Stomach (tissue), 8 donors: ENCODE measurements at regions not wholly inside any gene's neighbourhood (a gene's known extent, or its start where the extent isn't known, plus 50 kb on each side); places are given as distances from the start of the nearest gene placed in this dataset.

Source experiments
- DNase-seq, 2 donors: peaks; one replicate each; pipeline versions ENCODE4 v3.0.0 to v3.0.0-alpha.2; 2013 to 2019
- H3K27ac ChIP-seq, 5 donors: fragments of 200-600 bp in 4 of 5; sonication (generic) in 4 of 5; one replicate each; pipeline ENCODE4 v1.5.1; 2013 to 2019; ENCODE audit warnings: mild to moderate bottlenecking in 1 of 5, moderate library complexity in 1 of 5
- H3K27me3 ChIP-seq, 3 donors: fragments of 200-600 bp; sonication (generic); one replicate each; pipeline ENCODE4 v1.5.1; 2017 to 2019; ENCODE audit warnings: mixed run types in 1 of 3
- H3K36me3 ChIP-seq, 4 donors: fragments of 200-600 bp; sonication (generic); 1 replicate in 3 of 4; 2 replicates in 1 of 4; pipeline ENCODE4 v1.5.1; 2016 to 2019
- H3K4me1 ChIP-seq, 4 donors: fragments of 200-600 bp; sonication (generic); one replicate each; pipeline ENCODE4 v1.5.1; 2016 to 2019
- H3K4me3 ChIP-seq, 4 donors: fragments of 200-600 bp; sonication (generic) in 3 of 4; one replicate each; pipeline ENCODE4 v1.5.1; 2016 to 2019; ENCODE audit warnings: mild to moderate bottlenecking in 1 of 4
- H3K9me3 ChIP-seq, 4 donors: fragments of 200-600 bp; sonication (generic); one replicate each; pipeline ENCODE4 v1.5.1; 2016 to 2019
- CTCF ChIP-seq, 7 experiments: fragments of 450-650 bp in 4 of 7; fragments of 200-600 bp in 3 of 7; sonication (generic) in 3 of 7; IDR thresholded peaks; one replicate each; pipeline ENCODE4 v1.5.1; 2016 to 2019; ENCODE audit warnings: antibody characterized with exemption in 7 of 7, control low read depth in 2 of 7, mild to moderate bottlenecking in 1 of 7
- EP300 ChIP-seq: sonication (generic); formaldehyde crosslinking; IDR thresholded peaks from one replicate; pipeline ENCODE4 v1.6.1; 2017; ENCODE audit warnings: antibody characterized with exemption
- POLR2A ChIP-seq, 4 donors: fragments of 450-650 bp; IDR thresholded peaks; one replicate each; pipeline ENCODE4 v1.6.1; 2016; ENCODE audit warnings: antibody characterized with exemption in 4 of 4, control low read depth in 2 of 4, mild to moderate bottlenecking in 1 of 4, moderate library complexity in 1 of 4
- POLR2AphosphoS5 ChIP-seq, 3 donors: sonication (generic); formaldehyde crosslinking; IDR thresholded peaks; one replicate each; pipeline ENCODE4 v1.6.1; 2016; ENCODE audit warnings: antibody characterized with exemption in 3 of 3
- WGBS, 5 donors: extraction: QIAGEN DNeasy Blood & Tissue Kit in 3 of 5; methylation state at CpG; one replicate each; pipeline versions ENCODE4 v1.1.5 to v1.1.7; 2013 to 2018; 5-methylcytosine and 5-hydroxymethylcytosine counted together
- intact Hi-C: fragments of 100-400 bp; cut with DNase I; formaldehyde crosslinking; loops from one replicate; pipeline ENCODE4 v1.15.1; 2023; ENCODE audit warnings: low total_unique reads
- donor health status: healthy with polysubstance abuse.
- donor health status: Bipolar disorder and iron deficiency.
- donor health status: healthy.

- no peak for DNase-seq
- intact Hi-C loops = no loop called here
- Histone ChIP-seq H3K9me3 (no peaks in the 10 kb centered on the region), H3K27ac (no peak overlapping the region), H3K27me3 (no peaks in the 10 kb centered on the region), H3K4me3 (no peak overlapping the region), H3K36me3 (no peaks in the 10 kb centered on the region), H3K4me1 (no peaks in the 10 kb centered on the region)
- WGBS, 5 donors = 73 to 89% (median 81%) methylated on average over 1 of the region's 1 CpG
- no peak for TF ChIP-seq EP300
- TF ChIP-seq CTCF (IDR thresholded peaks at IDR 0.05) = no peak
- no peak for TF ChIP-seq POLR2AphosphoS5 (IDR thresholded peaks at IDR 0.05)
- no peak for TF ChIP-seq POLR2A (IDR thresholded peaks at IDR 0.05)
These were observed 714.1 kb downstream of the CBLN4 start for GRCh38 chr20:55291261-55291660.

GRCh38 chr20:55283889-55284288, 721.4 kb downstream of the CBLN4 start:
- no peak overlapping the region for H3K4me3 ChIP-seq
- DNase-seq = peak in 1 of 2 donors; percentile 44
- intact Hi-C loops = no loop called here
- H3K27me3 ChIP-seq = no peaks in the 10 kb centered on the region
- no peaks in the 10 kb centered on the region for H3K36me3 ChIP-seq
- WGBS, 5 donors = 44 to 67% (median 58%) methylated on average over 2 of the region's 2 CpGs
- no peak overlapping the region for H3K27ac ChIP-seq
- TF ChIP-seq POLR2AphosphoS5 (IDR thresholded peaks at IDR 0.05) = no peak
- TF ChIP-seq EP300 = no peak
- TF ChIP-seq CTCF (IDR thresholded peaks at IDR 0.05) = no peak
- no peak for TF ChIP-seq POLR2A (IDR thresholded peaks at IDR 0.05)
- H3K9me3 ChIP-seq = no peaks in the 10 kb centered on the region
- H3K4me1 ChIP-seq = no peaks in the 10 kb centered on the region

- TF ChIP-seq POLR2A (IDR thresholded peaks at IDR 0.05) = no peak
- no peak for TF ChIP-seq CTCF (IDR thresholded peaks at IDR 0.05)
- TF ChIP-seq EP300 = no peak
- no peak for TF ChIP-seq POLR2AphosphoS5 (IDR thresholded peaks at IDR 0.05)
These were observed 732.2 kb downstream of the CBLN4 start for GRCh38 chr20:55273149-55273548.

GRCh38 chr20:55271371-55271770, 733.9 kb downstream of the CBLN4 start:
- Histone ChIP-seq H3K36me3 (no peaks in the 10 kb centered on the region), H3K27ac (no peak overlapping the region), H3K4me1 (no peaks in the 10 kb centered on the region), H3K4me3 (no peak overlapping the region), H3K27me3 (no peaks in the 10 kb centered on the region), H3K9me3 (peaks cover 0 to 4% (median 0%) of the 10 kb centered on the region in 4 donors)
- intact Hi-C loops = no loop called here
- no peak for DNase-seq
- WGBS, 5 donors = 72 to 93% (median 80%) methylated on average over 2 of the region's 2 CpGs
- TF ChIP-seq POLR2A (IDR thresholded peaks at IDR 0.05) (no peak), POLR2AphosphoS5 (IDR thresholded peaks at IDR 0.05) (no peak), EP300 (no peak), CTCF (IDR thresholded peaks at IDR 0.05) (no peak)

More at GRCh38 chr20:55273149-55273548, 732.2 kb downstream of the CBLN4 start:
- Histone ChIP-seq H3K4me1 (no peaks in the 10 kb centered on the region), H3K36me3 (no peaks in the 10 kb centered on the region), H3K4me3 (no peak overlapping the region), H3K9me3 (peaks cover 0 to 4% (median 0%) of the 10 kb centered on the region in 4 donors), H3K27ac (no peak overlapping the region), H3K27me3 (no peaks in the 10 kb centered on the region)
- intact Hi-C loops = no loop called here
- no peak for DNase-seq
